Adrenal gland (tissue), 9 donors: ENCODE measurements at regions not wholly inside any gene's neighbourhood (a gene's known extent, or its start where the extent isn't known, plus 50 kb on each side); places are given as distances from the start of the nearest gene placed in this dataset.

Experiments used
- DNase-seq, 7 donors: peaks; one replicate each; pipeline ENCODE4 v3.0.0-alpha.2; 2019 to 2020
- H3K27ac ChIP-seq, 5 donors: fragments of 200-600 bp; sonication (generic) in 4 of 5; 1 replicate in 3 of 5; 2 replicates in 2 of 5; pipeline versions ENCODE4 v1.5.1 to v1.8.0; 2016 to 2020; ENCODE audit warnings: mild to moderate bottlenecking in 1 of 5
- H3K27me3 ChIP-seq: fragments of 200-600 bp; 2 replicates; pipeline ENCODE4 v1.8.0; 2021
- H3K36me3 ChIP-seq, 2 donors: fragments of 200-600 bp; replicated peaks in 1 of 2; 1 replicate in 1 of 2; 2 replicates in 1 of 2; pipeline versions ENCODE4 v1.5.1 to v1.8.0; 2018 to 2022
- H3K4me1 ChIP-seq, 2 donors: fragments of 200-600 bp; replicated peaks in 1 of 2; 1 replicate in 1 of 2; 2 replicates in 1 of 2; pipeline versions ENCODE4 v1.5.1 to v1.8.0; 2018 to 2021
- H3K4me3 ChIP-seq, 4 donors: fragments of 200-600 bp; sonication (generic) in 3 of 4; one replicate each; pipeline ENCODE4 v1.5.1; 2016 to 2018
- H3K9me3 ChIP-seq, 3 donors: fragments of 200-600 bp; sonication (generic) in 1 of 3; replicated peaks in 1 of 3; 1 replicate in 2 of 3; 2 replicates in 1 of 3; pipeline versions ENCODE4 v1.5.1 to v1.8.0; 2016 to 2021
- CTCF ChIP-seq, 6 experiments: fragments of 450-650 bp in 4 of 6; fragments of 200-600 bp in 2 of 6; sonication (generic) in 1 of 6; IDR thresholded peaks; 1 replicate in 5 of 6; 2 replicates in 1 of 6; pipeline versions ENCODE4 v1.5.1 to v1.8.0; 2016 to 2021; ENCODE audit warnings: antibody characterized with exemption in 6 of 6, mild to moderate bottlenecking in 2 of 6, moderate library complexity in 1 of 6
- POLR2A ChIP-seq, 2 donors: fragments of 450-650 bp; IDR thresholded peaks; one replicate each; pipeline ENCODE4 v1.6.1; 2017; ENCODE audit warnings: antibody characterized with exemption in 2 of 2, mild to moderate bottlenecking in 2 of 2, moderate library complexity in 1 of 2
- WGBS, 4 donors: extraction: QIAGEN DNeasy Blood & Tissue Kit in 2 of 4; methylation state at CpG; one replicate each; pipeline versions ENCODE4 v1.1.5 to v1.1.7; 2013 to 2017; 5-methylcytosine and 5-hydroxymethylcytosine counted together
- intact Hi-C, 2 donors: fragments of 100-400 bp; cut with DNase I; formaldehyde crosslinking; loops; one replicate each; pipeline versions ENCODE4 v1.14.1 to v1.15.0; 2022 to 2023
- donor health status: healthy with polysubstance abuse.
- donor health status: Bipolar disorder and iron deficiency.
- donor health status: DM: yes; HTN: yes; CAD: no.
- donor health status: DM: no; HTN: no; CAD: no.
- donor health status: DM: no; HTN: no; CAD: no.

- no peaks in the 10 kb centered on the region for H3K36me3 ChIP-seq
- intact Hi-C loops: no loop called here
- no peak overlapping the region for H3K27ac ChIP-seq
- H3K4me1 ChIP-seq: peaks cover 0 to 14% of the 10 kb centered on the region in 2 donors
- DNase-seq: no peak
- TF ChIP-seq CTCF (IDR thresholded peaks at IDR 0.05) (no peak), POLR2A (IDR thresholded peaks at IDR 0.05) (no peak)
- H3K4me3 ChIP-seq: no peak overlapping the region
- WGBS, 4 donors: 92 to 95% (median 93%) methylated on average over 3 of the region's 3 CpGs
- no peaks in the 10 kb centered on the region for H3K27me3 ChIP-seq
- H3K9me3 ChIP-seq: no peaks in the 10 kb centered on the region
These were observed 120.7 kb downstream of the CTAGE1 start for GRCh38 chr18:22297008-22297407.

GRCh38 chr18:22296304-22296703 lies 121.4 kb downstream of the CTAGE1 start:
- no peaks in the 10 kb centered on the region for H3K36me3 ChIP-seq
- H3K4me1 ChIP-seq: peaks cover 0 to 7% of the 10 kb centered on the region in 2 donors
- no peak overlapping the region for H3K27ac ChIP-seq
- intact Hi-C loops: no loop called here
- no peaks in the 10 kb centered on the region for H3K27me3 ChIP-seq
- DNase-seq: no peak
- no peak for TF ChIP-seq CTCF (IDR thresholded peaks at IDR 0.05)
- TF ChIP-seq POLR2A (IDR thresholded peaks at IDR 0.05): no peak
- WGBS, 4 donors: 81 to 88% (median 83%) methylated on average over 3 of the region's 3 CpGs
- H3K4me3 ChIP-seq: no peak overlapping the region
- no peaks in the 10 kb centered on the region for H3K9me3 ChIP-seq

GRCh38 chr18:22293417-22293816 lies 124.0 kb downstream of the GATA6 start:
- peak; percentile 54 to 89 (median 77) for DNase-seq
- H3K9me3 ChIP-seq: no peaks in the 10 kb centered on the region
- intact Hi-C loops: no loop called here
- H3K4me1 ChIP-seq: no peaks in the 10 kb centered on the region
- H3K36me3 ChIP-seq: no peaks in the 10 kb centered on the region
- TF ChIP-seq CTCF (IDR thresholded peaks at IDR 0.05) (no peak), POLR2A (IDR thresholded peaks at IDR 0.05) (no peak)
- H3K4me3 ChIP-seq: no peak overlapping the region
- peak overlapping the region in 3 of 5 donors; percentile 18 to 24 (median 20) for H3K27ac ChIP-seq
- no peaks in the 10 kb centered on the region for H3K27me3 ChIP-seq
- 8 to 27% (median 22%) methylated on average over 1 of the region's 1 CpG for WGBS, 4 donors

GRCh38 chr18:22290004-22290403 lies 120.6 kb downstream of the GATA6 start:
- Histone ChIP-seq H3K36me3 (no peaks in the 10 kb centered on the region), H3K4me1 (peaks cover 0 to 11% of the 10 kb centered on the region in 2 donors), H3K9me3 (no peaks in the 10 kb centered on the region), H3K27ac (no peak overlapping the region), H3K27me3 (no peaks in the 10 kb centered on the region), H3K4me3 (no peak overlapping the region)
- 94 to 100% (median 97%) methylated on average over 1 of the region's 1 CpG for WGBS, 4 donors
- intact Hi-C loops: no loop called here
- TF ChIP-seq POLR2A (IDR thresholded peaks at IDR 0.05): no peak
- no peak for TF ChIP-seq CTCF (IDR thresholded peaks at IDR 0.05)
- DNase-seq: no peak
